ENCODE measurements at regions not wholly inside any gene's neighbourhood (a gene's known extent, or its start where the extent isn't known, plus 50 kb on each side); places are given as distances from the start of the nearest gene placed in this dataset.
"Not testable (repeated sequence)": the region's sequence is repeated elsewhere in the genome, so short reads cannot be mapped to it uniquely, and the experiment has no call there.

GRCh38 chr6:137681445-137682009 is 185.5 kb upstream of the TNFAIP3 start:
- DNase-seq = no peak
- no peaks in the 10 kb centered on the region for H3K36me3 ChIP-seq (replicated peaks; ENCODE audit: control insufficient read depth, insufficient read depth, low read length)

DNA sequence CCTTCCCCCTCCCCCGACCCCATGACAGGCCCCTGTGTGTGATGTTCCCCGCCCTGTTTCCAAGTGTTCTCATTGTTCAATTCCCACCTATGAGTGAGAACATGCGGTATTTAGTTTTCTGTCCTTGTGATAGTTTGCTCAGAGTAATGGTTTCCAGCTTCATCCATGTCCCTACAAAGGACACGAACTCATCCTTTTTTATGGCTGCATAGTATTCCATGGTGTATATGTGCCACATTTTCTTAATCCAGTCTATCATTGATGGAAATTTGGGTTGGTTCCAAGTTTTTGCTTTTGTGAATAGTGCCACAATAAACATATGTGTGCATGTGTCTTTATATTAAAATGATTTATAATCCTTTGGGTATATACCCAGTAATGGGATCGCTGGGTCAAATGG is 184.4 kb upstream of the TNFAIP3 start:
- not testable (repeated sequence) for H3K4me3 ChIP-seq (ENCODE audit: insufficient read depth, low read depth, low read length); H3K27me3 ChIP-seq (ENCODE audit: control insufficient read depth, insufficient read depth, low read length); DNase-seq; H3K36me3 ChIP-seq (replicated peaks; ENCODE audit: control insufficient read depth, insufficient read depth, low read length)

More at GRCh38 chr6:137681445-137682009, 185.5 kb upstream of the TNFAIP3 start:
- Histone ChIP-seq H3K27me3 (ENCODE audit: control insufficient read depth, insufficient read depth, low read length) (no peaks in the 10 kb centered on the region), H3K4me3 (ENCODE audit: insufficient read depth, low read depth, low read length) (no peak overlapping the region)

- Histone ChIP-seq H3K4me3 (ENCODE audit: insufficient read depth, low read depth, low read length) (no peak overlapping the region), H3K36me3 (replicated peaks; ENCODE audit: control insufficient read depth, insufficient read depth, low read length) (no peaks in the 10 kb centered on the region), H3K27me3 (ENCODE audit: control insufficient read depth, insufficient read depth, low read length) (no peaks in the 10 kb centered on the region)
- no peak for DNase-seq
These were observed 183.1 kb upstream of the TNFAIP3 start for GRCh38 chr6:137683916-137684315.

- Histone ChIP-seq H3K36me3 (replicated peaks; ENCODE audit: control insufficient read depth, insufficient read depth, low read length) (no peaks in the 10 kb centered on the region), H3K4me3 (ENCODE audit: insufficient read depth, low read depth, low read length) (no peak overlapping the region), H3K27me3 (ENCODE audit: control insufficient read depth, insufficient read depth, low read length) (no peaks in the 10 kb centered on the region)
- DNase-seq = no peak
These were observed 181.2 kb upstream of the TNFAIP3 start for GRCh38 chr6:137685798-137686375.

DNA sequence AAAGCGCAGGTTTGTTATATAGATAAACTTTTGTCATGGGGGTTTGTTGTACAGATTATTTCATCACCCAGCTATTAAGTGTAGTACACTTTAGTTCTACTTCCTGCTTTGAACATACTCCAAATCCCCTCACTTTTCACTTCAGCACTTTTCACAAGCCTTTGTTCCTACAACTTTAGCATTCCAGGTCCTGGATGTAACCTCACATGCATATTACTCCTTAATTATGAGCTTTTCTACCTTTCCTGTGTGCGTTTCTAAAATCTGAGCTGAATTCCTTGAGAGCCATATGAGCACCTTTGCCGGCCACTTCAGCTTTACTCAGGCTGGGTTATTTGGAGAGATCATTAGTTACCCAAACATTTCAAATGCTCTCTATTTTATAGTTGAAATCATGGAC is 179.2 kb upstream of the TNFAIP3 start:
- H3K36me3 ChIP-seq (replicated peaks; ENCODE audit: control insufficient read depth, insufficient read depth, low read length) = no peaks in the 10 kb centered on the region
- DNase-seq = no peak
- no peaks in the 10 kb centered on the region for H3K27me3 ChIP-seq (ENCODE audit: control insufficient read depth, insufficient read depth, low read length)
- no peak overlapping the region for H3K4me3 ChIP-seq (ENCODE audit: insufficient read depth, low read depth, low read length)

DNA sequence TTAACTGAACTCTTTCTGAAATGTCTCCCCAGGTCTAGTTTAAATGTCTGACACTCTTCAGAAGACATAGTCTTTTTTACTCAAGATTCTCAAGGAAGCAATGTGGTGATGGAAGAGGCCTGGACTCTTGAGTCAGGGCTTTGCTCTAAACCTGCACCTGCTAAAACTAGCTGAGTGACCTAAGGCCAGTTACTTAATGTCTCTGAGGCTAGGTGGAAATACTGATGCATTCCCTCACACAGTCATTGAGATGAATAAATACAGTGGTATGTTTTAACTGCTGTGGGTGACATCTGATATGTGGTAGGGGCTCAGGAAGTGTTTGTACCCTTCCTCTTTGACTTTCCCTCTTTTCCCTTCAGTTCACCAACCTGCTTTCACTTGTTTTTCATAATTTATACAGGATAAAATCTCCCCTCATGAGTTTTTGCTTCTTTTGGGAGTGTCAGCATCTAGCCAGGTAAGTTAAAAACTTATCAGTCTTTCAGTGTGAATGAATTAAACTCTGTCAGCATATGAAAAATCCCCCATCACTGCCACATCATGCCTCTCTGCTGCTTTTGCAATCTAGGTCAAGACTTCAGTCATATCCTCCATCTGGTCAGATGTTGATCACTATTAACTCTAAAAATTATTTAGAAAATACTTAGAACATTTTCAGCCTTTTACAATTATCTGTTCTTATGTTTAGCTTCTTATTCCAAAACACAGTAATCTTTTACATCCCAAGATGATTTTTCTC is 178.7 kb upstream of the TNFAIP3 start:
- Histone ChIP-seq H3K27me3 (ENCODE audit: control insufficient read depth, insufficient read depth, low read length) (no peaks in the 10 kb centered on the region), H3K4me3 (ENCODE audit: insufficient read depth, low read depth, low read length) (no peak overlapping the region), H3K36me3 (replicated peaks; ENCODE audit: control insufficient read depth, insufficient read depth, low read length) (no peaks in the 10 kb centered on the region)
- no peak for DNase-seq

- no peaks in the 10 kb centered on the region for H3K36me3 ChIP-seq (replicated peaks; ENCODE audit: control insufficient read depth, insufficient read depth, low read length)
- H3K4me3 ChIP-seq (ENCODE audit: insufficient read depth, low read depth, low read length) = no peak overlapping the region
- DNase-seq = no peak
- H3K27me3 ChIP-seq (ENCODE audit: control insufficient read depth, insufficient read depth, low read length) = no peaks in the 10 kb centered on the region
These were observed 177.7 kb upstream of the TNFAIP3 start for GRCh38 chr6:137689377-137689776.

DNA sequence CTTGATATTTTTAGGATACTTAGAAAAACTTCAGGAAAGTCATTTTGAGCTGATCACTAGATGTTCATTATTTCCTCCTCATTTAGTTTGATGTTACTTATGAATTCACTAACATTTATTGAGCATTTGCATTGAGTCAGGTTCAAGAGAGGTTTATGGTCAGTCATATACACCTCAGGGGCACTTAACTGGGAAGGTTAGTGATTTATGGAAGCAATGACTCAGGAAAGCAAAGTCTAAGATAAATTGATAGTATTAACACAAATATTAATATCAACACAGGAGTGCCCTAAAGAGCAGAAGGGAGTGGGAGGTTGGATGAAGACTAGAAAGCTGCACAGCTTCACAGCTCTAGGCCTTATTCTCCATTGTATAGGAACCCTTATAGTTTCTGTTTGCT is 177.0 kb upstream of the TNFAIP3 start:
- H3K27me3 ChIP-seq (ENCODE audit: control insufficient read depth, insufficient read depth, low read length) = no peaks in the 10 kb centered on the region
- H3K36me3 ChIP-seq (replicated peaks; ENCODE audit: control insufficient read depth, insufficient read depth, low read length) = no peaks in the 10 kb centered on the region
- DNase-seq = no peak

DNA sequence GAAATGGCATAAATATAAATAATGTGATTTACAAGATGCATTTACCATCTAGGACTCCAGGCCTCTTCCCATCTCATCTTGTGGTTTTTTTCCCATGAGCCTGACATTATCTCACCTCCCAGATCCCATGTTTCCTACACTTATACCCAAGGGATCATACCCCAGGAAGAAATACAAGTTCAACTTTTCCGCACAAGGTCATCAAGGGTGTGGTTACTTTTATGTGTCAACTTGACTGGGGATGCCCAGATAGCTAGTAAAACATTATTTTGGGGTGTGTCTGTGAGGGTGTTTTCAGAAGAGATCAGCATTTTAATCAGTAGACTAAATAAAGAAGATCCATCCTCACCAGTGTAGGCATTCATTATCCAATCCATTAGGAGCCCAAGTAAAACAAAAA is 176.3 kb upstream of the TNFAIP3 start:
- H3K27me3 ChIP-seq (ENCODE audit: control insufficient read depth, insufficient read depth, low read length) = no peaks in the 10 kb centered on the region
- no peaks in the 10 kb centered on the region for H3K36me3 ChIP-seq (replicated peaks; ENCODE audit: control insufficient read depth, insufficient read depth, low read length)
- DNase-seq = no peak
- no peak overlapping the region for H3K4me3 ChIP-seq (ENCODE audit: insufficient read depth, low read depth, low read length)

More for the DNA sequence above, 177.0 kb upstream of the TNFAIP3 start:
- no peak overlapping the region for H3K4me3 ChIP-seq (ENCODE audit: insufficient read depth, low read depth, low read length)

DNA sequence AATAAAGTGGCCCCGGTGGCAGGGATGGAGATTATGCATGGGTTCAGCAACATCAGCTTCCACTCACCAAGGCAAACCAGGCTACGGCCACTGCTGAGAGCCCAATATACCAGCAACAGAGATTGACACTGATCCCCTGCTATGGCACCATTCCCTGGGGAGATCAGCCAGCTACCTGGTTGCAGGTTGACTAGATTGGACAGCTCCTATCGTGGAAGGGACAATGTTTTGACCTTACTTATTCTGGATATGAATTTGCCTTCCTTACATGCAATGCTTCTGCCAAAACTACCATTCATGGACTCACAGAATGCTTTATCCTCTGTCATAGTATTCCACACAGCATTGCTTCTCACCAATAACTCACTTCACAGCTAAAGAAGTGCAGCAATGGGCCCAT is 174.8 kb upstream of the TNFAIP3 start:
- DNase-seq = no peak
- H3K4me3 ChIP-seq (ENCODE audit: insufficient read depth, low read depth, low read length) = no peak overlapping the region
- no peaks in the 10 kb centered on the region for H3K36me3 ChIP-seq (replicated peaks; ENCODE audit: control insufficient read depth, insufficient read depth, low read length)
- H3K27me3 ChIP-seq (ENCODE audit: control insufficient read depth, insufficient read depth, low read length) = no peaks in the 10 kb centered on the region

DNA sequence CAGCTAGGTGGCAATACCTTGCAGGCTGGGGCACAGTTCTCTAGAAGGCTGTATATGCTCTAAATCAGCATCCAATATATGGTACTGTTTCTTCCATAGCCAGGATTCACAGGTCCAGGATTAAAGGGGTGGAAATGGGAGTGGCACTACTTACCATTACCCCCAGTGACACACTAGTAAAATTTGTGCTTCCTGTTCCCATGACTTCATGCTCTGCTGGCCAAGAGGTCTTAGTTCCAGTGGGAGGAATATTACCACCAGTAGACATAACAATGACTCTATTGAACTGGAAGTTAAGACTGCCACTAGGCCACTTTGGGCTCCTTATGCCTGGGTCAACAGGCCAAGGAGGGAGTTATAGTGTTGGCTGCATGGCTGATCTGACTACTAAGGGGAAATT is 174.3 kb upstream of the TNFAIP3 start:
- no peak for DNase-seq
- no peak overlapping the region for H3K4me3 ChIP-seq (ENCODE audit: insufficient read depth, low read depth, low read length)

DNA sequence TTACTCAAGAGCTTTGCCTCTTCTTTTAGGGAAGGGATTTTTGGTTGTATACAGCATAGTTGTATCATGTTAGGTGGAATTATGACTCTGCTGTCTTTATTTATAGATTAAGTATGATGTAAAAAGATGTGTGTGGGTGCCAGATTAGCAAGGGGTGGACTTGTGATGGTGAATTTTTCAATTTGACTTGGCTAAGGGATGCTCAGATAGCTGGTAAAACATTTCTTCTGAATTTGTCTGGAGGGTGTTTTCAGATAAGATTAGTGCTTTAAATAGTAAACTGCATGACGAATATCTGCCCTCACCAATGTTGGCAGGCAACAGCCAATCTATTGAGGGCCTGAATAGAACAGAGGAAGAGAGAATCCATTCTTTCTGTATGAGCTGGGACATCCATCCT is 173.3 kb upstream of the TNFAIP3 start:
- no peak overlapping the region for H3K4me3 ChIP-seq (ENCODE audit: insufficient read depth, low read depth, low read length)
- H3K27me3 ChIP-seq (ENCODE audit: control insufficient read depth, insufficient read depth, low read length) = no peaks in the 10 kb centered on the region
- no peaks in the 10 kb centered on the region for H3K36me3 ChIP-seq (replicated peaks; ENCODE audit: control insufficient read depth, insufficient read depth, low read length)
- DNase-seq = no peak

More for the DNA sequence above, 174.3 kb upstream of the TNFAIP3 start:
- Histone ChIP-seq H3K27me3 (ENCODE audit: control insufficient read depth, insufficient read depth, low read length) (no peaks in the 10 kb centered on the region), H3K36me3 (replicated peaks; ENCODE audit: control insufficient read depth, insufficient read depth, low read length) (no peaks in the 10 kb centered on the region)

DNA sequence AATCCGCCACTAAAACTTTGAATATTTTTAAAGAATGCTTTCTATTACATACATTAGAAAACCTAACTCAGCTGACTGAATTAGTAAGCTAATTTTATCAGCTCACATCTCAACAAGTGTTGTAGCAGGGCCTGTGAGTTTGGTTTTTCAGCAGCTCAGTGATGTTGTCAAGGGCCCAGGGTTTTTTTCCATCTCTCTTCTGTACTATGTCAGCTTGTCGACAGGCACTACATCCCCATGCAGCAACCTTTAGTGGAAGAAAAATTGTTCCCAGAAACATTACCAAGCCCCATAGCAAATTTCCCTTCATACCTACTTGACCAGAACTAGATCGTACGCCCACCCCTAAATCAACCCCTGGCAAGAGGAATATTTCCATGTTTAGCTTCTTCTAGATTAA is 170.3 kb upstream of the TNFAIP3 start:
- Histone ChIP-seq H3K4me3 (ENCODE audit: insufficient read depth, low read depth, low read length) (no peak overlapping the region), H3K27me3 (ENCODE audit: control insufficient read depth, insufficient read depth, low read length) (no peaks in the 10 kb centered on the region)
- DNase-seq = no peak

GRCh38 chr6:137697267-137697938 is 169.7 kb upstream of the TNFAIP3 start:
- no peak overlapping the region for H3K4me3 ChIP-seq (ENCODE audit: insufficient read depth, low read depth, low read length)
- H3K36me3 ChIP-seq (replicated peaks; ENCODE audit: control insufficient read depth, insufficient read depth, low read length) = no peaks in the 10 kb centered on the region
- DNase-seq = peak; percentile 7
- no peaks in the 10 kb centered on the region for H3K27me3 ChIP-seq (ENCODE audit: control insufficient read depth, insufficient read depth, low read length)

More for the DNA sequence above, 170.3 kb upstream of the TNFAIP3 start:
- no peaks in the 10 kb centered on the region for H3K36me3 ChIP-seq (replicated peaks; ENCODE audit: control insufficient read depth, insufficient read depth, low read length)

- H3K4me3 ChIP-seq (ENCODE audit: insufficient read depth, low read depth, low read length) = no peak overlapping the region
- no peaks in the 10 kb centered on the region for H3K36me3 ChIP-seq (replicated peaks; ENCODE audit: control insufficient read depth, insufficient read depth, low read length)
- DNase-seq = no peak
- no peaks in the 10 kb centered on the region for H3K27me3 ChIP-seq (ENCODE audit: control insufficient read depth, insufficient read depth, low read length)
These were observed 168.4 kb upstream of the TNFAIP3 start for GRCh38 chr6:137698636-137699030.
